GM12865 (cell line): ENCODE measurements at regions not wholly inside any gene's neighbourhood (a gene's known extent, or its start where the extent isn't known, plus 50 kb on each side); places are given as distances from the start of the nearest gene placed in this dataset.
A peak's percentile ranks its signal among the peaks of the same experiment; 100 is the strongest.

ENCODE experiments used
- DNase-seq: peaks from one replicate; pipeline ENCODE4 v3.0.0; 2010; ENCODE audit warnings: low read depth
- H3K4me3 ChIP-seq: 2 replicates; pipeline ENCODE4 v1.5.1; 2011; ENCODE audit warnings: mild to moderate bottlenecking, low read depth, low read length, control low read depth
- CTCF ChIP-seq: IDR thresholded peaks from 2 replicates; pipeline ENCODE4 v1.5.1; 2011; ENCODE audit warnings: low read length, control low read depth, low read depth, inconsistent platforms; ENCODE audit not compliant: insufficient read depth; ENCODE audit errors: missing control alignments

GRCh38 chr3:46080124-46080968 lies 53.1 kb upstream of the XCR1 start:
- no peak for DNase-seq
- no peak overlapping the region for H3K4me3 ChIP-seq
- TF ChIP-seq CTCF = no peak

GRCh38 chr3:46078712-46079400 lies 51.6 kb upstream of the XCR1 start:
- peak; percentile 94 for DNase-seq
- no peak overlapping the region for H3K4me3 ChIP-seq
- TF ChIP-seq CTCF = peak; percentile 98
